ENCODE measurements at regions not wholly inside any gene's neighbourhood (a gene's known extent, or its start where the extent isn't known, plus 50 kb on each side); places are given as distances from the start of the nearest gene placed in this dataset.

GRCh38 chr5:155285706-155286105 lies 272.2 kb downstream of the KIF4B start:
- no peak for TF ChIP-seq CTCF (IDR thresholded peaks at IDR 0.05; ENCODE audit: insufficient read depth, low read depth, low read length)
- TF ChIP-seq EZH2 (IDR thresholded peaks at IDR 0.05; ENCODE audit: insufficient read depth, low read length): no peak

Measured in astrocyte (in vitro differentiated cells and primary cell).